Activated CD4-positive, CD25-positive, alpha-beta regulatory T cell treated with anti-CD3 and anti-CD28 coated beads, Interleukin-2, amount 50 U/mL, for 72 hours (primary cell): ENCODE measurements at regions not wholly inside any gene's neighbourhood (a gene's known extent, or its start where the extent isn't known, plus 50 kb on each side); places are given as distances from the start of the nearest gene placed in this dataset.

ENCODE experiments used
- DNase-seq: peaks from one replicate; pipeline ENCODE4 v3.0.0; 2021

GRCh38 chr4:13024147-13025105 lies 459.7 kb downstream of the RAB28 start:
- DNase-seq: no peak

DNA sequence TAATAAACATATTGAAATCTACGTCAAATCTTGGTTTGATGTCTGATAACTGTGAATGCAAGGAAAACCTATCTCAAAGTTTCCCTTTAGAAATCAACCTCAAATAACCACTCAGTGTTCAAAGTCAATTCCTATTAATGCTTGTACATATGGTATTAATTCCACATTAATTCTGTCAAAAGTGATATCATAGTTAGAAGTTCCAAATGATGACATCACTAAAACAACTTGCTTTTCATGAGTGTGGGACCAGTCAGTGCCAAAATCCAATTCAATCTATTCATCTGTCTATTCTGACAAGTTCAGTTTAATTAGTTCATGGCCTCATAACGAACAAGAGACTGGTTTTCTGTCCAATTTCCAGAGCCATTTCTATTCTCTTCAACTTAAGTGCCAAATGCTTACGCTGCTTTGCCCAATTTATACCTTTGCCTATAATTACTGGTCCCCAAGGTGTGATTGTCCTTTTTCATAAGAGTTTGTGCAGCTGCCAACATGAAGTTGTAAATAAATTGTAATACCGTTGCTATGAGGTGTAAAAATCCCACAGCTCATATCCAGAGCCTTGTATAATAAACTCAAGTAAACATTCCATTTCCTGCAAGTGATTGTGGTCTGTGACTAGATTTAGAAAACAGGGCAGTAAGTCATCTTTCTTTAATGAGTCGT lies 476.2 kb downstream of the RAB28 start:
- no peak for DNase-seq

DNA sequence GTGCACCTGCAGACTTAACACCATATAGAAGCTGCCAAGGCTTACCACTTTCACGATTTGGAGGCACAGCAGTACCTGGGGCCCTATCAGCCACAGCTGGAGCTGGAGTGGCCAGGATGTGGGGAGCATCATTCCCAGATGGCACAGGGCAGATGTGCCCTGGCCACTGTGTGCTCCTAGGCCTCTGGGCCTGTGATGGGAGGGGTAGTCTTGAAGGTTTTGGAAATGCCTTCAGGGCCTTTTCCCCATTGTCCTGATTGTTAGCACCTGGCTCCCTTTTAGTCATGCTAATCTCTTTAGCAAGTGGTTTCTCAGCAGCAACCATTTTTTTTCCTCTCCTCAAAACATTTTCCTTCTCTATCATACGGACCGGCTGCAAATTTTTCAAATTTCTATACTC lies 490.2 kb downstream of the RAB28 start:
- DNase-seq: no peak

DNA sequence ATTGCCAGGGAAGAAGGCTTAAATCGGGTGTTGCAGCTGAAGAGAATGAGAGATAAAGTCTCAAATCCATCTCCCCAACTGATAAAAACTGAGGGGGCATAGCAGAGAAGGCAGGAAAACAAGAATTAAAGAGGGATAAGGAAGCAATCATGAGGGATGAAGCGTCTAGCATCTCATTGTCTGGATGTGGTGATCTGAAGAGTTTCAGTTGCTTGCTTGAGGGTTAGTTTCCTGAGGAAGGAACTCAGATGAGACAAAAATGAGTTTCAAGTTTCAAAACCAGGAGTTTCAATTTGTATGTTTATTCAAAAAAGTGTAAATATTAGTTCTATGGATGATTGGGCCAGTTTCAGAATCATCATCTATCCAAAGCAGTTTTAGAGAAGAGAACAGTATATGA lies 496.9 kb downstream of the RAB28 start:
- no peak for DNase-seq

- DNase-seq: no peak
These were observed 504.3 kb downstream of the RAB28 start for GRCh38 chr4:12979797-12980196.

GRCh38 chr4:12978310-12978709 lies 505.8 kb downstream of the RAB28 start:
- no peak for DNase-seq

- DNase-seq: no peak
These were observed 508.6 kb downstream of the RAB28 start for GRCh38 chr4:12975511-12975910.

- no peak for DNase-seq
These were observed 510.6 kb downstream of the RAB28 start for GRCh38 chr4:12973522-12973921.

DNA sequence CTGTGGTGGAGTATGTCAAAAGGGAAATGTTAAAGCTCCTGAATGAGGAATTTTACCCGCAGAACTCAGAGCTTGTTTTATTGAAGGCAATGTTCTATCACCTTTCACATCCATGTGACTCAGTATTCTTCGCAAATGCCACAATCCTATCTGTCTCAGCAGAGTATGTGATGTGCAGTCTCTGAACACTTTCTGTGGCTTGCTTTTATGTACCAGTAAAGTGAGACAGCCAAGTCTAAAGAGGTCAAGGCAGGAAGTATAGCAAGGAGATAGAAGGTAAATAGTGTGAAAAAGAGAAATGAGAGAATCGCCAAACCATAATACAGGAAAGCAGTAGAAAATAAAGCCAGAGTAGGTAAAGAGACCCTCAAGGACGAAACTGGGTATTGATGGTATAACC lies 515.8 kb downstream of the RAB28 start:
- no peak for DNase-seq

DNA sequence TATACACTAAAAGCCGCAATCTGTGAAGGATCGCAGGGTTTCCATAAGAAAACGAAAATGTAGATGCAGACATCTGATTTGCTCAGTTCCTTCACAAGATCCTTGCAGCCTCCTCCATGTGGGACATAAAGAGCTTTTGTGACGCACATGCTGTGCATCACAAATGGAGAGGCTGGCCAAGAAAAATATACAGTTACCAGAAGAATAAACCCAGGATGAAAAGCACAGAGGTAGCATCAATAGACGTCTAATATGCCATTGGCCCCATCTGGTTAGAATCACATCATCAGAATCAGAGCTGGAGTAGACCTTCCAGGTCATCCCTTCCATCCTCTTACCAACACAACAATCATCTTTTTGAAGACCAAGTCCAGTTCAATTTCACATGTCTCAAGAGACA lies 517.4 kb downstream of the RAB28 start:
- no peak for DNase-seq

DNA sequence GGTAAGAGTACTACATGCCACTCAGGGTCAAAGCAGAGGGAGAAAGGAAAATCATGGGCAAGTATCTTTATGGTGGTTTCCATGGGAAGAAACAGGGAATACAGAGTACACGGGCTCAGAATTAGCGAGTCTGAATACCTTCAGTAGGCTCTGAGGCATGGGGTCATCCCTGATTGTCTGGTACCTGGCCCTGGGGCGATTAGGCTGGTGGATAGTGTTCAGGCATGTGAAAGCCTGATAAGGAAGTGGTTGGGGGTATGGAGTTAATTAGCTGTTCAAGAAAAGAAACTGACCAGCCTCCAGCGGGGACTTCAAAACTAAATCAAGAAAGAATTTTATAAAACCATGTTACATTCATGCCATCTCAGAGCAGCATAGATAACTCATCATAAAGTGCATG lies 518.8 kb downstream of the RAB28 start:
- no peak for DNase-seq

- DNase-seq: no peak
These were observed 520.2 kb downstream of the RAB28 start for GRCh38 chr4:12963912-12964311.

GRCh38 chr4:12963291-12963690 lies 520.8 kb downstream of the RAB28 start:
- no peak for DNase-seq

GRCh38 chr4:12961713-12962112 lies 522.4 kb downstream of the RAB28 start:
- no peak for DNase-seq

DNA sequence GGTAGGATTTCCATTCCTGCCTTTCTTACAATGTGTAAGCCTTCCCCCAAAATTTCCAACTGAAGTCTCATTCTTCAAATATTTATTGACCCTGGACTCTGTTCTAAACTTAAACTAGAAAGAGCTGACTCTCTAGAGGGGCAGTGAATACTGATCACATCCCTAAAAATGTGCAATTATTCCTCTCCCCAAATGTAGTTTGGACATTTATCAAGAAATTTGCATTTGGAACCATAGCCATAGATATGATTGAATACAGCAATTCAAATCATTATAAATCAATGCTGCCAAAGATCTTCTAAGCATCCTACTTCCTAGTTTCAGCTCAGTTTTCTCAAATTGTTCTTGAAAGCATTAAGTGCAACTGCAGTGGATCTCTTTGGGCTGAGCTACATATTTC lies 525.7 kb downstream of the RAB28 start:
- no peak for DNase-seq

GRCh38 chr4:12957108-12957507 lies 527.0 kb downstream of the RAB28 start:
- DNase-seq: no peak

DNA sequence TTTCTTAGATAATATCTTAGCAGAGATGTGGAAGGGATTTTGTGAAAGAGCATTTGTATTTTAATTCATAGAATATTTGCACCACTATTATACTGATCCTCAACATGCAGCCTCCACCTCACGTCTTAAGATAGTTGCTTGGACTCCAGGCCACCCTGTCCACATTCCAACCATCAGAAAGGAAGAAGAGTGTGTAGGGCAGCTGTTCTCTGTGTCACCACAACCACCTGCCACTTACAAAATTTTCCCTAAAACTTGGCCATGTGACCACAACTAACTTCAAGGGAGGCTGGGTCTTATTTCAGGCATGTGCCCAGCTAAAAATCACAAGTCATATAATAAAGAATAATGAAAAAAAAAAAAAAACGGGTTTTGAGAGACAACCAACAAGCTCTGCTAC lies 528.1 kb downstream of the RAB28 start:
- no peak for DNase-seq

DNA sequence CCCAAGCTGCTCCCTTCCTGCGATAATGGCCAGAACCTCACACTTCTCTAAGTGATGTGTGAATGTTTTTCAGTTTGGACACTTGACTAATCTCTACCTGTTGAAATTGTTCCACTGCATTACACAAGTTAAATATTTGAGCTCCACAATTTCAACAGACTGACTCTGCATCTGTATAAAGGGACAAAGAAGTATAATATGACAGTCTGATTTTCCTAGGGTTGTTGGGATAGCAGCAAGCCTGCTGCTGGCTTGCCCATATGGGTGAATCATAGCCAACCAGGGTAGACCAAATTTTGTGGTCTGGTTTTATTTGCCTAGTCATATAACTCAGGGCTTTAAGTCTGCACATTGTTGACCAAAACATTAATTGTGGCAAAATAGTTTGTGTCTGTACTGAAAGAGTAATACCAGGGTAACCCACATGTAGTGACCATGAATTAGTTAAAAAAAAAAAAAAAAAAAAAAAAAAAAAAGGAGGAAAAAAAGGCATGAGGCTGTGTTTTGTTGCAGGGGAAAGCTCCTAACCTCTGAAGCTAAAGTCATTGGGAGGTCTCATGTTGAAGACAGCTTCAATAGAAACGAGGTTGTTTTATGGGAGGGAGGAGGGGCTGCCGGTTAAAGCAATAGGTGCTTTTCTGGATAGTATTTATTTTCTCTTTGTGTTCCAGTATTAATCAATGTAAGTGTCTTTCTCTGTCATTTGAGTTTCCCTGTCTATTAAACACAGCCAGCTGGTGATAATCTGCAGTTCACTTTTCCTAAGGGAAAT lies 534.2 kb downstream of the RAB28 start:
- DNase-seq: no peak

GRCh38 chr4:12943069-12943468 lies 541.1 kb downstream of the RAB28 start:
- DNase-seq: no peak

GRCh38 chr4:12933760-12934221 lies 550.3 kb downstream of the RAB28 start:
- DNase-seq: no peak

GRCh38 chr4:12932203-12932788 lies 551.8 kb downstream of the RAB28 start:
- no peak for DNase-seq

DNA sequence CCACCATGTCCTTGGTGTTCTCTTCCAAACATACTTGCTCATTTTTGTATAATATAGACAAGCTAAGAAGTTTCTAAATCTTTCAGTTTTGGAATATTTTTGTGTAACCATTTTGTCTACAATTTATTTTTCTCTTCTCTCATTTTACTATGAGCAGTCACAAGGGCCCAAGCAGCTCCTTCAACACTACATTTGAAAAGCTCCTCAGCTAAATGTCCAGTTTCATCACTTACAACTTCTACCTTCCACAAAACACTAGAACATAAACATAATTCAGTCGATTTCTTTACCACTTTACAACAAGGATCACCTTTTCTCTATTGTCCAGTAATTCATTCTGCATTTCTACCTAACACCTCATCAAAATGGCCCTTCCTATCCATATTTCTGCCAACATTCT lies 554.4 kb downstream of the RAB28 start:
- DNase-seq: no peak

GRCh38 chr4:12928751-12929150 lies 555.4 kb downstream of the RAB28 start:
- DNase-seq: no peak
